ENCODE measurements at regions not wholly inside any gene's neighbourhood (a gene's known extent, or its start where the extent isn't known, plus 50 kb on each side); places are given as distances from the start of the nearest gene placed in this dataset.

DNA sequence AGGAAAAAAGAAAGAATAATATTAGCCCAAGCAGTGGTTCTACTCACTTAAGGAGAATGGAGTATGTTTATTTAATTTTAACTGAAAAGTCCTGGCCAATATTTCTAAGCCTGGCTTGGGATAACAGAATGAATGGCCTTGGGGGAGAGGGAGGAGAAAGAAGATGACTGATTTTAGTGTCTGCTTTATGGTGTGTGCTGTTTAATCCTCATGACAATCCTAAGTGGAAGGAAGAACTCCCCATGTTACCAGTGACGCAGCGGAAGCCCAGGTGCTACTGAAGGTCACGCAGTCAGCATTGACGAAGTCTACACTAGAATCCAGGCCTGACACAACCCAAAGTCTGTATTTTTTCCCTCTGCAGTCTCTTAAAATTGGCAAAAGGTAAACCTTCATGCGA is 50.5 kb downstream of the PALM2AKAP2 start:
- no peak for DNase-seq

- DNase-seq, result no peak
These were observed 52.1 kb downstream of the PALM2AKAP2 start for GRCh38 chr9:109831998-109832658.

- DNase-seq, result no peak
These were observed 54.9 kb downstream of the PALM2AKAP2 start for GRCh38 chr9:109834855-109835254.

GRCh38 chr9:109843641-109844040 is 63.6 kb downstream of the PALM2AKAP2 start:
- DNase-seq, result no peak

GRCh38 chr9:109845226-109845625 is 65.2 kb downstream of the PALM2AKAP2 start:
- no peak for DNase-seq

DNA sequence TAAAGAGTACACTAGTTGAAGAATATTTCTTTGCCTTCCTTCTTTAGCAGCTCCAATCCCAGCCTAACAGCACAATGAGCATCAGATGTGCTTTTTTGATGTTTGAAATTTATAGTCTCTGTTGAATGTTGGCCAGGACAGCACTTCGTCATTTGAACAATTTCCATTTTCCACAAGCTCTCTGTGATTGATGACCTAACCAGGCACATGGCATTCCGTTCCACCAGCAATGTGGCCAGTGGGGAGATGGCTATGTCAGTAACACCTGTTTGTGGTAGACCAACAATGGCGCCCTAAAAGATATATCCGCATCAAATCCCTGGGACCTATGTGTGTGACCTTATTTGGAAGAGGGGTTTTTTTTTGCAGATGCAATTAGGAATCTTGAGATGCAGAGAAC is 66.8 kb downstream of the PALM2AKAP2 start:
- DNase-seq, result no peak

- DNase-seq, result no peak
These were observed 72.6 kb downstream of the PALM2AKAP2 start for GRCh38 chr9:109852556-109852955.

- DNase-seq, result no peak
These were observed 75.5 kb downstream of the PALM2AKAP2 start for GRCh38 chr9:109855540-109855939.

- DNase-seq, result no peak
These were observed 76.8 kb downstream of the PALM2AKAP2 start for GRCh38 chr9:109856785-109857184.

DNA sequence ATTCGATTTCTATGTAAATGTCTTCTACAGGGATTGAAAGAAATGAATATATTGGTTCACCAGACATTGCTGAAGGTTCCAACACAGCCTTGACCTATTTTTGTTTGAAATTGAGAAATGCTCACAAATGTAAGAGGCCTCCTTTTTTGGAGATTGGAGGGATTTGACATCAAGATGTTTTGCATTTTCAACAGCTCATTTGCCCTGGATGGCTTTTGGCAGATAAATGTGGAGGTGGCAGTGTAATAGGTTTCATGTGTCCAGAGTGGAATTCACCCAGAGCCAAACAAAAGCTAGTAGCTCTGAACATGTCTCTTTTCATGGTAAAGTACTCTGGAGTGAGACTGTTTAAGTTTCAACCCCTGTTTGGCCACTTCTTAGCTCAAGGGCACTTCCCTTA is 77.3 kb downstream of the PALM2AKAP2 start:
- no peak for DNase-seq

DNA sequence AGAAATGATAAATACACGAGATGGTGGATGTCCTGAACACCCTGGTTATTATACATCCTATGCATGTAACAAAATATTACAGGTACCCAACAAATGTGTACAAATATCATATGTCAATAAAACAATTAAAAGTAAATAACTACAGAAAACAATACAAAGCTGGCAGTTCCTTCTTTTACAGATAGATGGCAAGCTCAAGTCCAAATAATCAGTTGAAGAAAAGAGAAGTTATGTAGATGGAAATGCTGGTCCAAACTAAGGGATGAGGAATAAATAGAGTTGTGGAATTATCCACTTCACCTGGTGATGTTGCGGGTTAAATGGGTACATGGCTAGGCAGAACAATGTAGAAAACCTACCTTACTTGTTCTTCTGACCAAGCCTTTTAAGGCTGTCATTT is 79.4 kb downstream of the PALM2AKAP2 start:
- DNase-seq, result no peak

GRCh38 chr9:109860521-109860920 is 80.5 kb downstream of the PALM2AKAP2 start:
- no peak for DNase-seq

DNA sequence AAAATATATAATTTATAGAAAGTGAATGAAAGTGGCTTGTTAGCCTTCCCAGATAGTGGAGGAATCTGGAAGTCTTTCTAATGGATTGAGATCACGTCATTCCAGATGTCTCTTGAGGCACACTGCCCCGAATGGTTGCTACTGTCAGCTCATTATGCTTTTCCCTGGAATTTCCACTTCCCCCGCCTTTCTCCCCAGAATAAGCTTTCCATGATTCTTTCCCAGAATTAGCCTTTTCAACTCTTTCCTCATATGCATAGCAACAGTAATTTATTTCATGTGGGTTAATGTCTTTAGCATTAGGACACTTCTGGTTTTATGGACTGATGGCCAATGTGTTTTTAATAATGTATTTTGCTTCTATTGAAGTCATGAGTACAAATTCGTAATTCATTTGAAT is 81.5 kb downstream of the PALM2AKAP2 start:
- DNase-seq, result no peak

- no peak for DNase-seq
These were observed 81.9 kb downstream of the PALM2AKAP2 start for GRCh38 chr9:109861918-109862317.

GRCh38 chr9:109862452-109862851 is 82.5 kb downstream of the PALM2AKAP2 start:
- no peak for DNase-seq

DNA sequence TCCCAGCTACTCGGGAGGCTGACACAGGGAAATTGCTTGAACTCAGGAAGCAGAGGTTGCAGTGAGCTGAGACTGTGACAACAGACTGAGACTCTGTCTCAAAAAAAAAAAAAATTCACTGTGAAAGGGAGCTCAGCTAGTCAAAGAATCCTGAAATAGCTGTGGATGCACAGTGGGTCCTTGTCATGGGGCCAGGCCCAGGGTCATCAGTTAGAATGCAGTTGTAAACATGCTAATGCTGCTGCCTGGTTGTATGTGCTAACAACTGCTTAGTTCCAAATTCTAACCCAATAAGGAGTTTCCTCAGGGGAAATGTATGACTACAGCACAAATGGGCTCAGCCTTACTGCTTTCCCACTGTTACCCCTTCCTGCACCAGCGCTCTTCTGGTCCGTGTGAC is 84.0 kb downstream of the PALM2AKAP2 start:
- no peak for DNase-seq

- no peak for DNase-seq
These were observed 85.5 kb downstream of the PALM2AKAP2 start for GRCh38 chr9:109865521-109865920.

GRCh38 chr9:109868207-109868606 is 88.2 kb downstream of the PALM2AKAP2 start:
- no peak for DNase-seq

GRCh38 chr9:109868722-109869121 is 88.7 kb downstream of the PALM2AKAP2 start:
- DNase-seq, result no peak

DNA sequence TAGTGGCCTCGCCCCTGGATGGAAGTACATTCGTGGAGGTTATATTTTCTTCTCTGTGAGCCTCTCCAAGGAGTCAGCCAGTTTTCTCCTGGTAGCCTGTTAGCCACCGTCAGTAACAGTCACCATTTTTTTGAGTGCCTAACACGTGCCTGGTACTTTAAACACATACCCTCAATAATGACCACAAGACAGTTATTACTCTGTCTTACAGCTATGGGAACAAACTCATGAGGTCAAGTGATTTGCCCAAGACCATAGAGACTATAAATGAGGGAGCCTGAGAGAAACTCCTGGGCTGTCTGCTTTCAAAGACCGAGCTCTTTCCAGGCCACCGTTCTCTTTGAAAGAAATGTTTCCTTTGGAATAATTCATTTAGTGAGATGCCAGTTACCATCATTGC is 90.4 kb downstream of the PALM2AKAP2 start:
- DNase-seq, result no peak

DNA sequence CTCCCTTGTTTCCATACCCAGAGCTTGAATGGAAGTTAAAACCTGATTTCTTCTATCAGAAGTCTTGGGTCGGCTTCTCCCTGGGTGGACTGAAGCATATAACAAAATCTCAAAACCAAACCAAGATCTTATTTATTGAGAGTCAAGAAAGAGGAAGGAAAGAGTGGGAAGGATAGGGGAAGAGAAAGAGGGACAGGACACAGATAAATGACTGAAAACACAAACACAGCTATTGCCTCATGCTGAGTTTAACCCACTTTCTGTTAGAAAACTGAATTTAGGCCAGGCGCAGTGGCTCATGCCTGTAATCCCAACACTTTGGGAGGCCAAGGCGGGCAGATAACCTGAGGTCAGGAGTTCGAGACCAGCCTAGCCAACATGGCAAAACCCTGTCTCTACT is 92.9 kb downstream of the PALM2AKAP2 start:
- DNase-seq, result no peak

GRCh38 chr9:109875495-109876129 is 95.6 kb downstream of the PALM2AKAP2 start:
- no peak for DNase-seq

DNA sequence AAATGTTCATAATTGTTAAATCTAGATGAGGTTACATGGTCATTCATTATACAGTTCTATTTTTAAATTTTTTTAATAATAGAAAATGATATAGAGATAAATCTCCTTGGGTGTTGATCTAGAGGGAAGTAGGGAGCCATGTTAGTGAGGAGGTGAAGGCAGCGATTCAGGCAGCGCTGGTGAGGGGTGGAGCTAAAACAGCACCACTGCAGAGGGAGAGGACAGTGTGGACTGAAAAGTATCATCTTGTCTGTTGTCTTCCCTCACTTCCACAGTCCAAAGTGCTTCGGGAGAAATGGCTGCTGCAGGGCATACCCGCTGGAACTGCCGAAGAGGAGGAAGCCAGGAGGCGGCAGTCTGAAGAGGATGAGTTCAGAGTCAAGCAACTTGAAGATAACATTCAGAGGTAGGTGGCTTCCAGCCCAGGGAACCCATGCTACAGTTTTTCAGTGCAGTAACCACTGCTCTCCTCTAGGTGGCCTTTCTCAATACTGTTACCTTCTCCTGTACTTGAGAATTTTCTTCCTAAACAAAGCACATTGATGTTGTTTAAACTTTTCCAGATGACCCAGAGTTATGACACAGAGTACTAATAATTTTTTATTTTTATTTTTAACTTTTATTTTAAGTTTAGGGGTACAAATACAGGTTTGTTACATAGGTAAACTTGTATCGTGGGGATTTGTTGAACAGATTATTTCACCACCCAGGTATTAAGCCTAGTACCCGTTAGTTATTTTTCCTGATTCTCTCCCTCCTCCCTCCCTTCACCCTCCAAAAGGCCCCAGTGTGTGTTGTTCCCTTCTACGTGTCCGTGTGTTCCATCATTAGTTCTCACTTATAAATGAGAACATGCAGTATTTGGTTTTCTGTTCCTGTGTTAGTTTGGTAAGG is 100.5 kb downstream of the PALM2AKAP2 start:
- no peak for DNase-seq

DNA sequence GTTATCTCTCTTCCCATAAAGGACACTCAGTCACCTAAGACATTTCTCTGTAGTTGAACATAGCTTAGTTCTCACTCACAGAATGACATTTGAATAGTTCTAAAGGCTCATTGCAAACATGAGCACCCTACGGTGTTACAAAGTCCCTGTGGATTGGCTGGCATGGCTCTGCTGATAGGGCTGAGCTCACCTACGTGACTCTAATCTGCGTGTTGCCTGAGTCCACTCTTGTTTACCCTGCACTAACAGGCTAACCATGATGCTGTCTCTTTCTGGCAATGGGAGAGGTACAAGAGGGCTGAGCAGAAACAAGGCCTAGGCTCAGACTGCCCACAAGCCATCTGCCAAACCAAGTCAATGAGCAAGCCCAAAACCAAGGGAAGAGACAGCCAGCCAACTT is 103.6 kb downstream of the PALM2AKAP2 start:
- DNase-seq, result no peak
